Esophagus muscularis mucosa (tissue), 4 donors: ENCODE measurements at regions not wholly inside any gene's neighbourhood (a gene's known extent, or its start where the extent isn't known, plus 50 kb on each side); places are given as distances from the start of the nearest gene placed in this dataset.

ENCODE experiments used
- DNase-seq: peaks from one replicate; pipeline ENCODE4 v3.0.0-alpha.2; 2017; ENCODE audit errors: extremely low spot score
- H3K27ac ChIP-seq, 4 donors: fragments of 200-600 bp; sonication (generic); replicated peaks in 1 of 4; 1 replicate in 3 of 4; 2 replicates in 1 of 4; pipeline ENCODE4 v1.5.1; 2016 to 2019; ENCODE audit warnings: mild to moderate bottlenecking in 1 of 4
- H3K27me3 ChIP-seq, 4 donors: fragments of 200-600 bp; sonication (generic); one replicate each; pipeline versions ENCODE4 v1.5.1 to v1.6.0; 2016 to 2019
- H3K36me3 ChIP-seq, 4 donors: fragments of 200-600 bp; sonication (generic); one replicate each; pipeline ENCODE4 v1.5.1; 2016 to 2019
- H3K4me1 ChIP-seq, 4 donors: fragments of 200-600 bp; sonication (generic); one replicate each; pipeline ENCODE4 v1.5.1; 2016 to 2019
- H3K4me3 ChIP-seq, 4 donors: fragments of 200-600 bp; sonication (generic); 1 replicate in 2 of 4; 2 replicates in 2 of 4; pipeline ENCODE4 v1.5.1; 2016 to 2019; ENCODE audit warnings: mild to moderate bottlenecking in 4 of 4, moderate library complexity in 1 of 4
- H3K9me3 ChIP-seq, 4 donors: fragments of 200-600 bp; sonication (generic); 1 replicate in 3 of 4; 2 replicates in 1 of 4; pipeline ENCODE4 v1.5.1; 2016 to 2019
- EP300 ChIP-seq: sonication (generic); formaldehyde crosslinking; IDR thresholded peaks from one replicate; pipeline ENCODE4 v1.6.1; 2017; ENCODE audit warnings: antibody characterized with exemption
- POLR2A ChIP-seq: fragments of 450-650 bp; IDR thresholded peaks from one replicate; pipeline ENCODE4 v1.6.1; 2017; ENCODE audit warnings: antibody characterized with exemption, moderate library complexity, mild to moderate bottlenecking, low read depth
- POLR2AphosphoS5 ChIP-seq, 2 donors: sonication (generic); formaldehyde crosslinking; IDR thresholded peaks; one replicate each; pipeline ENCODE4 v1.6.1; 2017; ENCODE audit warnings: antibody characterized with exemption in 2 of 2
- WGBS: methylation state at CpG from one replicate; pipeline ENCODE4 v1.1.5; 2018; 5-methylcytosine and 5-hydroxymethylcytosine counted together
- intact Hi-C: fragments of 100-400 bp; cut with DNase I; formaldehyde crosslinking; loops from one replicate; pipeline ENCODE4 v1.15.1; 2023
- TF ChIP-seq, protein P1 (sequence below), 3 experiments: fragments of 200-600 bp in 2 of 3; fragments of 450-650 bp in 1 of 3; sonication (generic) in 2 of 3; IDR thresholded peaks; one replicate each; pipeline ENCODE4 v1.5.1; 2017 to 2019; ENCODE audit warnings: antibody characterized with exemption in 3 of 3, mild to moderate bottlenecking in 2 of 3, moderate library complexity in 1 of 3

DNA sequence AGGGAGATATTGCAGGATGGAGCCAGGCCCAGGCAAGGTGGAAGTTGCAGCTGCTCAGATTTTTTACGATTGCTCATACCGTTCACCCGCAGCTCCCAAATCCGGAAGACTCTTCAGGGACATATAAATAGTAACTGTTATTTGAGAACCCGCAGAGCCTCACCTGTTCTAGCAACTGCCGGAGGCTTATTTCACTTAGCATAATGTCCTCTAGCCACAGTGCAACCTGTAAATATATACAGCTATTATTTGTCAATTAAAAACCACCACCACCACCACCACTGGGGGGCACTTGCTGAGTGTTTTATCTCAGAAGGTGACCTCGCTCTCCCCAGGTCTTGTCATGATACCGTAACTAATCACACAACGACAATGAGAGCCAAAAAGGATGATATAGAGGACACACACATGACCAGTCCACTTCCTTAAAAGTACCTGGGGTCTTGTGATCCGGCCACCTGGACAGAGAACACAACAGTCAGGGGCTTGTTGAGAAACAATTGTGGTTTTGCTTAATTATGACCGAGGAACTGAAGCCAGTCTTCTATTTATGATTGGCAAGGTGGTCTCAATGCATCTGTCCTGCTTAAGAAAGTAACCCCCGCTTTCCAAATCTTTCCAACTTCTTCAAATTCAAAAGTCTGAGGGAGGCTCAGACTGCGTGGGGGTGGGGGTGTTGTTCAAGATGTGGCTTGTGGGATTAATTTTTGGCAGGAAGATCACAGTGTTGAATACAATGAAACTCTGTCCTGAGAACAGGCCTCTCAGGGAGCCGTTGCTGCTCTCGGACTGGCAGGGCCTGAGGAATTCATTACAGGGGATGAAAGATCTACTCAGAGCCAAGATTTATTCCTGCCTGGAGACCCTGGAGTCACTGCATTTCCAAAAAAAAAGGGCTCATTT is 72.3 kb upstream of the PRNP start:
- peak; percentile 91 for DNase-seq
- Histone ChIP-seq H3K27me3 (no peaks in the 10 kb centered on the region), H3K4me1 (peaks cover 0 to 10% (median 7%) of the 10 kb centered on the region in 4 donors), H3K9me3 (no peaks in the 10 kb centered on the region), H3K4me3 (no peak overlapping the region), H3K36me3 (no peaks in the 10 kb centered on the region), H3K27ac (no peak overlapping the region)
- TF ChIP-seq POLR2A (no peak), POLR2AphosphoS5 (IDR thresholded peaks at IDR 0.05) (no peak), EP300 (no peak)
- TF ChIP-seq, protein P1, sequence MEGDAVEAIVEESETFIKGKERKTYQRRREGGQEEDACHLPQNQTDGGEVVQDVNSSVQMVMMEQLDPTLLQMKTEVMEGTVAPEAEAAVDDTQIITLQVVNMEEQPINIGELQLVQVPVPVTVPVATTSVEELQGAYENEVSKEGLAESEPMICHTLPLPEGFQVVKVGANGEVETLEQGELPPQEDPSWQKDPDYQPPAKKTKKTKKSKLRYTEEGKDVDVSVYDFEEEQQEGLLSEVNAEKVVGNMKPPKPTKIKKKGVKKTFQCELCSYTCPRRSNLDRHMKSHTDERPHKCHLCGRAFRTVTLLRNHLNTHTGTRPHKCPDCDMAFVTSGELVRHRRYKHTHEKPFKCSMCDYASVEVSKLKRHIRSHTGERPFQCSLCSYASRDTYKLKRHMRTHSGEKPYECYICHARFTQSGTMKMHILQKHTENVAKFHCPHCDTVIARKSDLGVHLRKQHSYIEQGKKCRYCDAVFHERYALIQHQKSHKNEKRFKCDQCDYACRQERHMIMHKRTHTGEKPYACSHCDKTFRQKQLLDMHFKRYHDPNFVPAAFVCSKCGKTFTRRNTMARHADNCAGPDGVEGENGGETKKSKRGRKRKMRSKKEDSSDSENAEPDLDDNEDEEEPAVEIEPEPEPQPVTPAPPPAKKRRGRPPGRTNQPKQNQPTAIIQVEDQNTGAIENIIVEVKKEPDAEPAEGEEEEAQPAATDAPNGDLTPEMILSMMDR (IDR thresholded peaks at IDR 0.05), result peak; percentile 22 to 41 (median 33)
- 53% methylated on average over 15 of the region's 15 CpGs for WGBS
- intact Hi-C loops, result no loop called here

- H3K27ac ChIP-seq, result no peak overlapping the region
- TF ChIP-seq POLR2AphosphoS5 (IDR thresholded peaks at IDR 0.05), result no peak
Observed at GRCh38 chr20:4613184-4613583, 73.1 kb upstream of the PRNP start.

GRCh38 chr20:4610871-4611270 is 75.4 kb upstream of the PRNP start:
- WGBS, result 94% methylated on average over 9 of the region's 9 CpGs
- no peaks in the 10 kb centered on the region for H3K36me3 ChIP-seq

More at GRCh38 chr20:4613184-4613583, 73.1 kb upstream of the PRNP start:
- H3K9me3 ChIP-seq, result no peaks in the 10 kb centered on the region
- peaks cover 0 to 10% (median 7%) of the 10 kb centered on the region in 4 donors for H3K4me1 ChIP-seq
- no peak for DNase-seq
- no peak overlapping the region for H3K4me3 ChIP-seq
- no peaks in the 10 kb centered on the region for H3K27me3 ChIP-seq
- 74% methylated on average over 6 of the region's 6 CpGs for WGBS
- intact Hi-C loops, result no loop called here
- no peaks in the 10 kb centered on the region for H3K36me3 ChIP-seq

DNA sequence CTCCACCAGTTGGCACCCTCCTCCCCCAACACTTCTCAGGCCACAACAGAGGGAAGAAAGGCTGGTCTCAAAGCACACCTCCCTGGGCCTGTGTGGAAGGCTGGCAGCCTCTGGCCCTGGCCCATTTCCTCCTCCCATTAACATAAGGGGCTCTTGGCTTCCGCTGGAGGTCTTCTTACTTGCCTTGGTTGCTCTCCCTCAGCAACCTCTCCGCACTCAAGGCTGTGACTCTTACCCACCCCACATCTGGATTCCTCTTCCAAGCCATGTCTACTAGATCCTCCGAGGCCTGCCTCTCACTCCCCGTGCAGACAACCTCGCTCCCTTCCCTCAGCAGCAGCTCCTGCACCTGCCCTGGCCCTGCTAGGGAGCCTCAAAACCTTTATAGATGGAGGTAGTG is 76.7 kb upstream of the PRNP start:
- Histone ChIP-seq H3K27me3 (no peaks in the 10 kb centered on the region), H3K4me1 (peaks cover 3 to 10% (median 9%) of the 10 kb centered on the region in 4 donors), H3K9me3 (no peaks in the 10 kb centered on the region), H3K4me3 (no peak overlapping the region), H3K36me3 (no peaks in the 10 kb centered on the region), H3K27ac (no peak overlapping the region)
- 85% methylated on average over 5 of the region's 5 CpGs for WGBS
- intact Hi-C loops, result loop anchor here (10.0 kb wide), 1 partner anchor 335 kb away; no protein-coding TSS in a partner anchor
- DNase-seq, result peak; percentile 89
- TF ChIP-seq EP300, result no peak
- TF ChIP-seq POLR2AphosphoS5 (IDR thresholded peaks at IDR 0.05), result no peak
- TF ChIP-seq, protein P1 (IDR thresholded peaks at IDR 0.05), result no peak
- TF ChIP-seq POLR2A, result no peak

More at GRCh38 chr20:4610871-4611270, 75.4 kb upstream of the PRNP start:
- Histone ChIP-seq H3K27me3 (no peaks in the 10 kb centered on the region), H3K4me1 (peaks cover 3 to 13% (median 9%) of the 10 kb centered on the region in 4 donors), H3K9me3 (no peaks in the 10 kb centered on the region), H3K4me3 (no peak overlapping the region), H3K27ac (no peak overlapping the region)
- intact Hi-C loops, result no loop called here
- TF ChIP-seq POLR2AphosphoS5 (IDR thresholded peaks at IDR 0.05) (no peak), EP300 (no peak)
- TF ChIP-seq, protein P1 (IDR thresholded peaks at IDR 0.05), result no peak
- DNase-seq, result peak; percentile 64

- intact Hi-C loops, result loop anchor here (10.0 kb wide), 1 partner anchor 336 kb away; no protein-coding TSS in a partner anchor
Observed at GRCh38 chr20:4608861-4609260, 77.4 kb upstream of the PRNP start.

More at GRCh38 chr20:4608861-4609260, 77.4 kb upstream of the PRNP start:
- peaks cover 3 to 10% (median 7%) of the 10 kb centered on the region in 4 donors for H3K4me1 ChIP-seq
- H3K27me3 ChIP-seq, result no peaks in the 10 kb centered on the region
- WGBS, result 95% methylated on average over 6 of the region's 6 CpGs
- no peak for TF ChIP-seq EP300
- TF ChIP-seq POLR2AphosphoS5 (IDR thresholded peaks at IDR 0.05), result no peak
- TF ChIP-seq, protein P1 (IDR thresholded peaks at IDR 0.05), result no peak
- no peak for TF ChIP-seq POLR2A
- H3K4me3 ChIP-seq, result no peak overlapping the region
- H3K36me3 ChIP-seq, result no peaks in the 10 kb centered on the region
- H3K27ac ChIP-seq, result no peak overlapping the region
- DNase-seq, result peak; percentile 55
- H3K9me3 ChIP-seq, result no peaks in the 10 kb centered on the region
